HUES6 (cell line): ENCODE measurements at regions not wholly inside any gene's neighbourhood (a gene's known extent, or its start where the extent isn't known, plus 50 kb on each side); places are given as distances from the start of the nearest gene placed in this dataset.

Experiments
- H3K27ac ChIP-seq: 2 replicates; pipeline ENCODE4 v1.7.0; 2013; ENCODE audit warnings: low read depth, mild to moderate bottlenecking, low read length, inconsistent platforms
- H3K27me3 ChIP-seq: 2 replicates; pipeline ENCODE4 v1.6.1; 2013; ENCODE audit warnings: low read length; ENCODE audit not compliant: control insufficient read depth, insufficient read depth
- H3K36me3 ChIP-seq: 2 replicates; pipeline ENCODE4 v1.6.1; 2013; ENCODE audit warnings: low read length; ENCODE audit not compliant: control insufficient read depth, insufficient read depth
- H3K4me1 ChIP-seq: 2 replicates; pipeline ENCODE4 v1.6.1; 2013; ENCODE audit warnings: low read length; ENCODE audit not compliant: control insufficient read depth, insufficient read depth
- H3K4me3 ChIP-seq: 2 replicates; pipeline ENCODE4 v1.5.1; 2013; ENCODE audit warnings: low read depth, low read length
- H3K9ac ChIP-seq: one replicate; pipeline ENCODE4 v1.6.1; 2013; ENCODE audit warnings: mild to moderate bottlenecking, low read length
- H3K9me3 ChIP-seq: 2 replicates; pipeline ENCODE4 v1.6.1; 2013; ENCODE audit warnings: low read depth, low read length; ENCODE audit not compliant: control insufficient read depth, insufficient read depth

GRCh38 chr2:41872646-41873045 lies 175.2 kb upstream of the PKDCC start:
- Histone ChIP-seq H3K27me3 (peaks cover 12% of the 10 kb centered on the region), H3K9ac (no peak overlapping the region), H3K9me3 (no peaks in the 10 kb centered on the region), H3K36me3 (no peaks in the 10 kb centered on the region), H3K27ac (no peak overlapping the region), H3K4me3 (no peak overlapping the region), H3K4me1 (peaks cover 23% of the 10 kb centered on the region)

DNA sequence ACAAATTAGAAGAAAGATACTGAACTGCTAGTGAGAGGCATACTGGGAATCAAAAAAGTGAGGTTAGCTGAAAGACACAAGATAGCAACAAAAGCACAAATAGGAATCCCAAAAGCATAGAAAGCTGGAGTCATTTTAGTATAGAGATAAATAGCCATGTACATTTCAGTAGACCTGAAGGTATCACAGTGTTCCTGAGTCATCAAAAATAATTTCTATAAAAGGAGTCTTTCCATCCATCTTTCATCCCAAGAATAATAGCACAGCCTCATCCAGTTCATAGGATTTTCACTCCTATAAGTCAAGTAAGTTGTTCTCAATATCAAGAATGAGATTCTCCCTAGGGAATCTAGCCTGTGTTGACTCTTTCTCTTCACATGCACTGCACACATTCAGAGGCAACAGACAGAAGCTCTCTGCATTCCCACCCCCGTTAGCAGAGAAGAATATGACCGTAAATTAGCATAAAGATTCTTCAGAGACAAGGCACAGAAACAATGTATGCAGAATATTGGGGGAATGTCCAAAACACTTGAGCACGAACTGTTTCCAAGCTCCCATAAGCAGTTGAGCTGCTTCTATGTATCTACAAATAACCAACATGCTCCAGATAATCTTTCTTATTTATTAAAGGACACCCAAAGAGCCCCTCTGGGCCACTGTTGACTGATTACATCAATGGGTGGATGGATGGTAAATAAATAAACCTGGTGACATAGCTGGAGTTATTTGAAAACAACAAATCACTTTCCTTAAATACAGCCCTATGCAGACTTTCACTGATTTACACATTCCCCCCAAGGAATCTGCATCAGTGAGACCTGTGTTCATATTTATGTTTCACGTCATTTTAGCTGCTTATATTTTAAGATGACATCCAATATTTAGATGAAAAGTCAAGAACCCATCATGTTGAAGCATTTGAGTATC lies 174.5 kb upstream of the PKDCC start:
- no peak overlapping the region for H3K4me3 ChIP-seq
- H3K27me3 ChIP-seq, result peaks cover 12% of the 10 kb centered on the region
- peaks cover 23% of the 10 kb centered on the region for H3K4me1 ChIP-seq
- H3K27ac ChIP-seq, result no peak overlapping the region
- H3K9ac ChIP-seq, result no peak overlapping the region
- H3K9me3 ChIP-seq, result no peaks in the 10 kb centered on the region
- H3K36me3 ChIP-seq, result no peaks in the 10 kb centered on the region

- Histone ChIP-seq H3K9ac (no peak overlapping the region), H3K36me3 (no peaks in the 10 kb centered on the region), H3K27ac (no peak overlapping the region), H3K9me3 (no peaks in the 10 kb centered on the region), H3K4me1 (peaks cover 16% of the 10 kb centered on the region), H3K4me3 (no peak overlapping the region), H3K27me3 (no peaks in the 10 kb centered on the region)
Observed at GRCh38 chr2:41877114-41877678, 170.6 kb upstream of the PKDCC start.

GRCh38 chr2:41878056-41878455 lies 169.8 kb upstream of the PKDCC start:
- H3K9me3 ChIP-seq, result no peaks in the 10 kb centered on the region

DNA sequence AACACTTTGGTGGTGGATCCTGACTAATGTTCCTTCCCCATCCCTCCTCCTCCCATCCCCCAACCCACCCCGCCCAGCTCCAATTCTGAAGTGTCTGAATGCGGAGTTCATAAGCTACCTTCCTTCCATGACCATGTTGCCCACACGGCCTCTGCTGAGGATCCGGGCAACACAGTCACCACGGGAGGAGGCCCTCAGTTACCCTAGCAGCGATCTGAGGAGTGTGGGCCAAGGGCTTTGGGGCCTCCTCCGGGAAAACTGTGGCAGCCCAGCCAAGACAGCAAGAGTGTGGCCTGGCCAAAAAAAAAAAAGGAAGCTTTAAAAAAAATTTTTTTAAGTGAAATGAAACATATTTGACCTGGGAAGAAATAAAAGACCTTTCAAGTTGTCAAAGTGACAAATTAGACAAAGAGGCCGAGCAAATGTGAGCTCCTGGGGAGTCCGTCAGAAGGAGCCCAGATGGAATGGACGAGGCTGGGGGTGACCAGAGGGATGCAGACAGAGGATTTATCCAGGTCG lies 169.0 kb upstream of the PKDCC start:
- no peaks in the 10 kb centered on the region for H3K36me3 ChIP-seq
- H3K4me3 ChIP-seq, result no peak overlapping the region
- H3K9ac ChIP-seq, result no peak overlapping the region
- peaks cover 9% of the 10 kb centered on the region; the same call in 1 of the 2 replicates for H3K4me1 ChIP-seq
- H3K9me3 ChIP-seq, result no peaks in the 10 kb centered on the region
- no peak overlapping the region for H3K27ac ChIP-seq
- no peaks in the 10 kb centered on the region for H3K27me3 ChIP-seq

More at GRCh38 chr2:41878056-41878455, 169.8 kb upstream of the PKDCC start:
- Histone ChIP-seq H3K36me3 (no peaks in the 10 kb centered on the region), H3K9ac (no peak overlapping the region), H3K27ac (no peak overlapping the region), H3K4me1 (peaks cover 14% of the 10 kb centered on the region), H3K27me3 (no peaks in the 10 kb centered on the region), H3K4me3 (no peak overlapping the region)

DNA sequence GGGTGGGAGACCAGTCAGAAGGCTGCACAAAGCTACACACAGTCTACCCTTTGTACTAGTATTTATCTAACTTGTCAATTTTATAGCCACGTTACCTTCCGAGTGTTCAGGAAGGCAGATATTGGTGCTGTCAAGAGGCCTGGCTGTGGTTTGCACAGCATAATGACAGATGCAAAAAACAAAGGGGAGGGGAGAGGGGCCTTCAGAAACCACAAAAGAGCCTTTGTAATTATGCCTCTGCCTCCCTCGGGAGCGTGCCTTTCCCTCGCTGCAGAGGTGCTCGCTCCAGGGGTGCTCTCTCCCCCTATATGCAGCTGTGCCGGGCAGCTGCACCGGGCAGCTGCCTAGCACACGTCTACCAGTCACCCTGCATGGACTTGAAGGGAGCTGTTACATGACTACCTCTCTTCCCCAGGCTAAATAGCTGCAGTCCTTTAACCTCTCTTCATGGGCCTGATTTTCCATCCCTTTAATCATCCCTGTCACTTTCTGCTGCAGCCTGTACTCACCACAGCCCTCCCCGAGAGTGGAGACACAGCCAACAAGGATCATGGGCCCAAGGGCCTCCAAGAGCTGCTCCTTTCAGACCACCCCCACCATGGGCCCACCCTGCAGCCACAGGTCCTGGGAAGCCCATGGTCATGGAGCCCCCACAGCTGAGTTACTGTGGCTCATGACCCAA lies 168.4 kb upstream of the PKDCC start:
- Histone ChIP-seq H3K36me3 (no peaks in the 10 kb centered on the region), H3K9ac (no peak overlapping the region), H3K4me3 (no peak overlapping the region), H3K27ac (no peak overlapping the region), H3K27me3 (no peaks in the 10 kb centered on the region), H3K4me1 (peaks cover 9% of the 10 kb centered on the region; the same call in 1 of the 2 replicates), H3K9me3 (no peaks in the 10 kb centered on the region)

DNA sequence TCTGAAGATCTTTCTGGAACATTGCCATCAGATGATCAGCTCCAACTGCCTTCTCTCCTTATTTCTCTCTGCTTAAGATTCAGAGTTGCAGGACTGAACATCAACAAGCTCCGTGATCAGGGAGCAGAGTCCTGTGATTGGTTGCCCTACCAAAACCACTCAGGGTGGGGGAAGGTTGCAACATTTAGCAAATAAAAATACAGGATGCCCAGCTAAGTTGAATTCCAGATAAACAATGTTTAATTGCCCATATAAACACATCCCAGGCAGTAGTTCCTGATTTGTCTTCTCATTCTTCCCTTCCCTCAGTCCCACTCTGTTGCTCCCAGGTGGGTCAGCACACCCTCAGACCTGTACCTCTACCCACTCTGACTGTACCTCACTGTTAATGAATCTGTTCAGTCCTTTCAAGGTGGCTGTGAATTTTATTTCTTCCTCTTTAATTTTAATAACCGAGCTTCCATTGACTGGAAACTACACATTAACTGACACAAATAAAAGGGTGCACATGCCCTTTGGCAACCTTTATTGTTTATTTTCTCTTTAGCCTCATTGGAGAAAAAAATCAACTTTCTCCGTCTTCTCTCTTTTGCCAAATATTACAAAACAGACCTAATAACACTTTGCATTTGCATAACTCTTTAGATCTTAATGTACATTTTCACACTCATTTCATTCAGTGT lies 167.1 kb upstream of the PKDCC start:
- Histone ChIP-seq H3K27ac (no peak overlapping the region), H3K36me3 (no peaks in the 10 kb centered on the region), H3K9ac (no peak overlapping the region), H3K4me1 (peaks cover 9% of the 10 kb centered on the region; the same call in 1 of the 2 replicates), H3K9me3 (no peaks in the 10 kb centered on the region), H3K27me3 (no peaks in the 10 kb centered on the region), H3K4me3 (no peak overlapping the region)

DNA sequence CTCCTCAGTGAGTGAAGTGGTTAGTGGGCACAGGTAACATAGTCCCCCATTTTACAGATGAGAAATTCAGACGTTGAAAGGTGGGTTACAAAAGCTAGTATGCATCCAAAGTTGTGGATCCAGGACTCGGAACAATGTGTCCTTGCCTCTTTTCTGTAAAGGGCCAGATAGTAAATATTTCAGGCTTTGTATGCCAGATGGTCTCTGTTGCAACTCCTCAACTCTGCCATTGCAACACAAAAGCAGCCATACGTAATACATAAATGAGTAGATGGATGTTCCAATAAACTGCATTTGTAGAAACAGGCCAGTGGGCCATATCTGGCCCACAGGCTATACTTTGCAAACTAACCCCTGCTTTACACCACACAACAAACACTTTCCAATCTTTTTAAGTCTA lies 166.6 kb upstream of the PKDCC start:
- H3K9me3 ChIP-seq, result no peaks in the 10 kb centered on the region
- H3K9ac ChIP-seq, result no peak overlapping the region
- no peaks in the 10 kb centered on the region for H3K36me3 ChIP-seq
- no peak overlapping the region for H3K27ac ChIP-seq
- no peaks in the 10 kb centered on the region for H3K27me3 ChIP-seq
- peaks cover 9% of the 10 kb centered on the region; the same call in 1 of the 2 replicates for H3K4me1 ChIP-seq
- no peak overlapping the region for H3K4me3 ChIP-seq

GRCh38 chr2:41884718-41885117 lies 163.1 kb upstream of the PKDCC start:
- Histone ChIP-seq H3K9ac (no peak overlapping the region), H3K36me3 (no peaks in the 10 kb centered on the region), H3K4me3 (no peak overlapping the region), H3K27ac (no peak overlapping the region), H3K27me3 (no peaks in the 10 kb centered on the region), H3K4me1 (no peaks in the 10 kb centered on the region), H3K9me3 (no peaks in the 10 kb centered on the region)

DNA sequence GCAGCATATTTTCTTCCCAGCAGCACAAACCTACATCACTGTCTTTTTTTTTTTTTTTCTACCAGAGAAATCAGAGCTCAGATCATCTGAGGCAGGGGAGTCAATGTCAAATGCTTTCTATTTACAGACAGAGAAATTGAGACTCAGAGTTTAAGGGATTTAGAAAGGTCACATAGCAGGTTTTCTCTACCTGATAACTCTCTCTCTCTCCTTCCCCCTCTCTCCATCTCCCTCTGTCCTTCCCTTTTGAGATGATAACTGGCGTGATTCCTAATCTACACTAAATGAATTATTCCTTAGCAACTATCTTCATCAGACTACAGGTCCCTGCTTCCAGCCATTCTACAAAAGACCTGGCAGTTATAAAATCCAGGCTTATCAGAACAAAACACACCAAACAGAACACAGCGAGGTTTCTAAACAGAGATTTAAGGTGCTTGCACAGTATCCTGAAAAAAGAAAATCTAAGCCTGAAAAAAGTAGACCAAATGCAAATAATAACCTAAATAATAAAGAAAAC lies 161.6 kb upstream of the PKDCC start:
- Histone ChIP-seq H3K9ac (no peak overlapping the region), H3K36me3 (no peaks in the 10 kb centered on the region), H3K9me3 (no peaks in the 10 kb centered on the region), H3K27ac (no peak overlapping the region), H3K4me1 (no peaks in the 10 kb centered on the region), H3K4me3 (no peak overlapping the region), H3K27me3 (no peaks in the 10 kb centered on the region)
